Thoracic aorta (tissue), 2 donors: ENCODE measurements at regions not wholly inside any gene's neighbourhood (a gene's known extent, or its start where the extent isn't known, plus 50 kb on each side); places are given as distances from the start of the nearest gene placed in this dataset.

ENCODE experiments used
- ATAC-seq: fragments of 150-250 bp; one replicate; pipeline ENCODE4 v1.8.0; 2017; ENCODE audit warnings: low read depth; ENCODE audit not compliant: insufficient number of reproducible peaks, low FRiP score
- DNase-seq: peaks from one replicate; pipeline ENCODE4 v3.0.0-alpha.2; 2020; ENCODE audit warnings: low spot score
- H3K27ac ChIP-seq, 2 donors: fragments of 200-600 bp; sonication (generic); 1 replicate in 1 of 2; 2 replicates in 1 of 2; pipeline ENCODE4 v1.5.1; 2016; ENCODE audit warnings: mild to moderate bottlenecking in 2 of 2, moderate library complexity in 2 of 2
- H3K27me3 ChIP-seq: fragments of 200-600 bp; sonication (generic); replicated peaks from 2 replicates; pipeline ENCODE4 v1.6.0; 2016; ENCODE audit warnings: mild to moderate bottlenecking; ENCODE audit not compliant: insufficient read depth
- H3K36me3 ChIP-seq: fragments of 200-600 bp; sonication (generic); one replicate; pipeline ENCODE4 v1.5.1; 2016
- H3K4me1 ChIP-seq, 2 donors: fragments of 200-600 bp; sonication (generic); 1 replicate in 1 of 2; 2 replicates in 1 of 2; pipeline versions ENCODE4 v1.5.1 to v1.6.0; 2016; ENCODE audit warnings: low read depth in 2 of 2, mild to moderate bottlenecking in 1 of 2; ENCODE audit not compliant: control insufficient read depth in 1 of 2
- H3K4me3 ChIP-seq: fragments of 200-600 bp; sonication (generic); 2 replicates; pipeline ENCODE4 v1.5.1; 2016; ENCODE audit warnings: mild to moderate bottlenecking
- H3K9me3 ChIP-seq: fragments of 200-600 bp; sonication (generic); 2 replicates; pipeline ENCODE4 v1.5.1; 2016
- CTCF ChIP-seq: fragments of 200-600 bp; sonication (generic); IDR thresholded peaks from one replicate; pipeline ENCODE4 v1.5.1; 2019; ENCODE audit warnings: antibody characterized with exemption

- ATAC-seq, result no peak
- Histone ChIP-seq H3K27me3 (no peaks in the 10 kb centered on the region), H3K36me3 (no peaks in the 10 kb centered on the region), H3K4me3 (no peak overlapping the region), H3K4me1 (no peaks in the 10 kb centered on the region), H3K9me3 (no peaks in the 10 kb centered on the region), H3K27ac (no peak overlapping the region)
- TF ChIP-seq CTCF, result no peak
- DNase-seq, result no peak
Measured at GRCh38 chr1:189682591-189682990, 795.1 kb downstream of the BRINP3 start.

GRCh38 chr1:189686288-189686687 lies 791.4 kb downstream of the BRINP3 start:
- Histone ChIP-seq H3K36me3 (no peaks in the 10 kb centered on the region), H3K27me3 (no peaks in the 10 kb centered on the region), H3K27ac (no peak overlapping the region), H3K4me1 (no peaks in the 10 kb centered on the region), H3K9me3 (no peaks in the 10 kb centered on the region), H3K4me3 (no peak overlapping the region)
- ATAC-seq, result no peak
- TF ChIP-seq CTCF, result no peak
- no peak for DNase-seq

GRCh38 chr1:189693140-189693539 lies 784.5 kb downstream of the BRINP3 start:
- Histone ChIP-seq H3K4me1 (no peaks in the 10 kb centered on the region), H3K27me3 (no peaks in the 10 kb centered on the region), H3K36me3 (no peaks in the 10 kb centered on the region), H3K4me3 (no peak overlapping the region), H3K9me3 (no peaks in the 10 kb centered on the region), H3K27ac (no peak overlapping the region)
- DNase-seq, result no peak
- no peak for ATAC-seq
- no peak for TF ChIP-seq CTCF

GRCh38 chr1:189696297-189696696 lies 781.4 kb downstream of the BRINP3 start:
- Histone ChIP-seq H3K4me3 (no peak overlapping the region), H3K27ac (no peak overlapping the region), H3K9me3 (no peaks in the 10 kb centered on the region), H3K4me1 (no peaks in the 10 kb centered on the region), H3K36me3 (no peaks in the 10 kb centered on the region), H3K27me3 (no peaks in the 10 kb centered on the region)
- TF ChIP-seq CTCF, result no peak
- DNase-seq (no peak), ATAC-seq (no peak)

- Histone ChIP-seq H3K9me3 (no peaks in the 10 kb centered on the region), H3K36me3 (no peaks in the 10 kb centered on the region), H3K27me3 (no peaks in the 10 kb centered on the region), H3K4me1 (no peaks in the 10 kb centered on the region), H3K4me3 (no peak overlapping the region), H3K27ac (no peak overlapping the region)
- no peak for TF ChIP-seq CTCF
- no peak for ATAC-seq
- no peak for DNase-seq
Measured at GRCh38 chr1:189697113-189697512, 780.6 kb downstream of the BRINP3 start.
